ENCODE measurements at regions not wholly inside any gene's neighbourhood (a gene's known extent, or its start where the extent isn't known, plus 50 kb on each side); places are given as distances from the start of the nearest gene placed in this dataset.

DNA sequence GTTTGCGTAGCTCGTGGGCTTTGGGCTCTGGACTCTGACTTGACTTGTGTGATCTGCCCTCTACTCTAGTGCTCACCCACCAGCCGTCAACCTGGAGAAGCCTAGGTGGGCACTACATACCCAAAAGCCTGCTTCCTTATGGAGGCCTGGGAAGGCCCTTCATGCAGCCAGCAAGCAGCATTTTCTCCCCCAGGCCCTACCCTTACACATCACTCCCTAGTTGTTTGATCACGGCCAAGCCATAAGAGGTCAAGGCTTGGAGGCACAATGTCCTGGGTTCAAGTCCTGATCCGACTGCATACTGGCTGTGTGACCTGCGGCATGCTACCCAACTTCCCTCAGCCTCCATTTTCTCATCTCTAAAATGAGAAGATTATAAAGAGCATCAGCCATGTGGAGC is 151.3 kb upstream of the EGFLAM start:
- H3K27ac ChIP-seq, result no peak overlapping the region
- H3K27me3 ChIP-seq (replicated peaks; ENCODE audit: insufficient read depth), result no peaks in the 10 kb centered on the region
- TF ChIP-seq, protein P1, sequence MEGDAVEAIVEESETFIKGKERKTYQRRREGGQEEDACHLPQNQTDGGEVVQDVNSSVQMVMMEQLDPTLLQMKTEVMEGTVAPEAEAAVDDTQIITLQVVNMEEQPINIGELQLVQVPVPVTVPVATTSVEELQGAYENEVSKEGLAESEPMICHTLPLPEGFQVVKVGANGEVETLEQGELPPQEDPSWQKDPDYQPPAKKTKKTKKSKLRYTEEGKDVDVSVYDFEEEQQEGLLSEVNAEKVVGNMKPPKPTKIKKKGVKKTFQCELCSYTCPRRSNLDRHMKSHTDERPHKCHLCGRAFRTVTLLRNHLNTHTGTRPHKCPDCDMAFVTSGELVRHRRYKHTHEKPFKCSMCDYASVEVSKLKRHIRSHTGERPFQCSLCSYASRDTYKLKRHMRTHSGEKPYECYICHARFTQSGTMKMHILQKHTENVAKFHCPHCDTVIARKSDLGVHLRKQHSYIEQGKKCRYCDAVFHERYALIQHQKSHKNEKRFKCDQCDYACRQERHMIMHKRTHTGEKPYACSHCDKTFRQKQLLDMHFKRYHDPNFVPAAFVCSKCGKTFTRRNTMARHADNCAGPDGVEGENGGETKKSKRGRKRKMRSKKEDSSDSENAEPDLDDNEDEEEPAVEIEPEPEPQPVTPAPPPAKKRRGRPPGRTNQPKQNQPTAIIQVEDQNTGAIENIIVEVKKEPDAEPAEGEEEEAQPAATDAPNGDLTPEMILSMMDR (IDR thresholded peaks at IDR 0.05), result no peak
- TF ChIP-seq POLR2AphosphoS5 (IDR thresholded peaks at IDR 0.05), result no peak
- TF ChIP-seq POLR2A (IDR thresholded peaks at IDR 0.05), result no peak
- H3K4me1 ChIP-seq (replicated peaks), result no peaks in the 10 kb centered on the region
- no peak overlapping the region for H3K4me3 ChIP-seq
- no peak for DNase-seq (ENCODE audit: low spot score)
- H3K9me3 ChIP-seq, result no peaks in the 10 kb centered on the region
- intact Hi-C loops (cut with DNase I), result no loop called here
- H3K36me3 ChIP-seq, result no peaks in the 10 kb centered on the region
- whole genome bisulfite sequencing, result 96% methylated on average over 6 of the region's 6 CpGs

DNA sequence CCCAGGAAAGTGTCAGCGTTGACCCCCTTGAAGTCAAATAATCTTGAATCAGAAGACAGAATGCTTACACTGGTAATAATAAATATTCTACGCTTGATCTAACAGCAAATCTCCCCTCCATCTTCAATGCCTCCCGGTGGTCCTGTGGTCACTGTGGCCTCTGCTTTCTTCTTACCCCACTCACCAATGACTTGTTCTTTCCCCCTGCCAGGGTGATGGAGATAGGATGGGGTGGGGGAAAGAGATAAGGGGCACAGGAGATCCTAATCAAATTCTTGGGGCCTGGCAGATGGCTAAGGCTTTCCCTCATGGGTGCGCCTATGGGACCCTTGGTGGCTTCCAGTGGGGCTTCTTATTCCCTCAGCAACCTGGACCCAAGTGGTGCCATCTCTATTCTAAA is 152.6 kb upstream of the EGFLAM start:
- intact Hi-C loops (cut with DNase I), result no loop called here
- TF ChIP-seq POLR2A (IDR thresholded peaks at IDR 0.05) (no peak), POLR2AphosphoS5 (IDR thresholded peaks at IDR 0.05) (no peak)
- TF ChIP-seq, protein P1 (IDR thresholded peaks at IDR 0.05), result no peak
- WGBS, result 73% methylated on average over 4 of the region's 4 CpGs
- Histone ChIP-seq H3K27me3 (replicated peaks; ENCODE audit: insufficient read depth) (no peaks in the 10 kb centered on the region), H3K4me1 (replicated peaks) (no peaks in the 10 kb centered on the region), H3K36me3 (no peaks in the 10 kb centered on the region), H3K9me3 (no peaks in the 10 kb centered on the region), H3K4me3 (no peak overlapping the region), H3K27ac (no peak overlapping the region)
- DNase-seq (ENCODE audit: low spot score), result no peak

DNA sequence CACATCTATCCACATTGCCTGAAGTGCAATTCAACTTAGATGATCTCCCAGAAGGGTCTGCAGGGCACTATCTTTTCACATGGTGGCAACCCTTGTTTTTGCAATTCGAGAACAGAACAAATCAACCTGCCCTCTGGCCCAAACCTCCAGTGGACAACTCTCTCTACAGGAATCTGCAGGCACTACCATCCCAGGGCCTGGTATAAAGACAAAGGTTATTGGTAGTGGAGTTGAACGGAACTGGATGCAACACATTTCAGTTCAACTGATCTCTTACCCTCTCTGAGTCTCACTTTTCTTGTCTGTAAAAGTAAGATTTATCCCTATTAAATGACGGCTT is 153.2 kb upstream of the EGFLAM start:
- intact Hi-C loops (cut with DNase I), result no loop called here
- H3K4me1 ChIP-seq (replicated peaks), result no peaks in the 10 kb centered on the region
- no peak for TF ChIP-seq POLR2A (IDR thresholded peaks at IDR 0.05)
- TF ChIP-seq POLR2AphosphoS5 (IDR thresholded peaks at IDR 0.05), result no peak
- TF ChIP-seq, protein P1 (IDR thresholded peaks at IDR 0.05), result no peak
- DNase-seq (ENCODE audit: low spot score), result no peak
- no peak overlapping the region for H3K27ac ChIP-seq
- H3K9me3 ChIP-seq, result no peaks in the 10 kb centered on the region
- no peaks in the 10 kb centered on the region for H3K27me3 ChIP-seq (replicated peaks; ENCODE audit: insufficient read depth)
- H3K4me3 ChIP-seq, result no peak overlapping the region
- 57% methylated on average over 3 of the region's 3 CpGs for WGBS
- H3K36me3 ChIP-seq, result no peaks in the 10 kb centered on the region

DNA sequence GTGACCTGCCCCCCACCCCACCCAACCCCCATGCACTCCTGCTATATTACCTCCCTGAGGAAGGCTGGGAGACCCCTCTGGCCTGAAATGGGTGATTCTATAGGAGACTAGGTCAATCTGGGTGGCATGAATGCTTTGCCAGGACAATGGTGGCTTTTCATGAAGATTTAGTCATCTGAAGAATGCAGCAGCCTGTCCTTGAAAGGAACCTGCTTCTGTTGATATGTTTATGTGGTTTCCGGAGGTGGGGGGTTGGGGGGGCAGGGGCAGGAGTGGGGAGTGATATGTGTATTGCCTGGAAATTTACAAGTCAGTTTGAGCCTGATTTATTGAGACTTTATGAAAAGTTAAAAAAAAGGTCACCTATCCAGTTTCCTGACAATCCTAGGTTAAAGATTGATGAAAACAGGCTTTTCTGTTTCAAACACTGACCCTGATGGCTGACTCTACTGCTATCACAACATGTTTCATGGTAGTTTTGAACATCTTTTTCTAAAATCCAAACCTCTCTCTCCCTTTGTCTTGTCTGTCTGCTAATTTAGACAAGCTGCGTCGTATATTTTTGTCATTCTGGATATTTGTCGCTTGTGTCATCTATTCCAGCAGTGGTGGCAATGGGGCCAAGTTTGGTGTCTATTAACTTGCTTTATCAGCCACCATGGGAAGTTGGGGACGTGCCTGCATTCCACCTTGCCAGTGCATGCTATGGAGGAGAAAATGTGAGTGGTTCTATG is 153.7 kb upstream of the EGFLAM start:
- Histone ChIP-seq H3K4me1 (replicated peaks) (no peaks in the 10 kb centered on the region), H3K36me3 (no peaks in the 10 kb centered on the region), H3K27me3 (replicated peaks; ENCODE audit: insufficient read depth) (no peaks in the 10 kb centered on the region), H3K4me3 (no peak overlapping the region), H3K27ac (no peak overlapping the region), H3K9me3 (no peaks in the 10 kb centered on the region)
- DNase-seq (ENCODE audit: low spot score), result no peak
- 39% methylated on average over 5 of the region's 5 CpGs for whole genome bisulfite sequencing
- intact Hi-C loops (cut with DNase I), result no loop called here
- TF ChIP-seq POLR2AphosphoS5 (IDR thresholded peaks at IDR 0.05) (no peak), POLR2A (IDR thresholded peaks at IDR 0.05) (no peak)
- TF ChIP-seq, protein P1 (IDR thresholded peaks at IDR 0.05), result no peak

DNA sequence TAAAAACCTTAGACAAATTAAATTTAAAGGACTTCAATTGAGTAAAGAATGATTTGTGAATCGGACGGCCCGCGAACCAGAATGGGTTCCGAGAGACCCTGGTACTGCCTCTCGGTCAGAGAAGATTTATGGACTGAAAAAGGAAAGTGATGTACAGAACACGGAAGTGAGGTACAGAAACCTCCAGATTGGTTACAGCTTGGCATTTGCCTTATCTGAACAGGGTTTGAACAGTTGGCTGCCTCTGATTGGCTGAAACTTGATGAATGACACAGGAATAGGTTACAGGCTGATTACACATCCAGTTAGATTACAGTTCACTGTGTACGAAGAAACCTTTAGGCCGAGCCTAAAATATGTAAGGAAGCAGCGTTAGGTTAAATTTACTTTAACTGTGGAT is 156.5 kb upstream of the EGFLAM start:
- DNase-seq (ENCODE audit: low spot score), result no peak
- Histone ChIP-seq H3K4me3 (no peak overlapping the region), H3K4me1 (replicated peaks) (no peaks in the 10 kb centered on the region), H3K9me3 (no peaks in the 10 kb centered on the region), H3K36me3 (no peaks in the 10 kb centered on the region), H3K27ac (no peak overlapping the region), H3K27me3 (replicated peaks; ENCODE audit: insufficient read depth) (no peaks in the 10 kb centered on the region)
- intact Hi-C loops (cut with DNase I), result no loop called here
- TF ChIP-seq, protein P1 (IDR thresholded peaks at IDR 0.05), result no peak
- no peak for TF ChIP-seq POLR2AphosphoS5 (IDR thresholded peaks at IDR 0.05)
- TF ChIP-seq POLR2A (IDR thresholded peaks at IDR 0.05), result no peak
- WGBS, result 98% methylated on average over 10 of the region's 10 CpGs
